ENCODE measurements at regions not wholly inside any gene's neighbourhood (a gene's known extent, or its start where the extent isn't known, plus 50 kb on each side); places are given as distances from the start of the nearest gene placed in this dataset.
A peak's percentile ranks its signal among the peaks of the same experiment; 100 is the strongest.
"Not testable (repeated sequence)": the region's sequence is repeated elsewhere in the genome, so short reads cannot be mapped to it uniquely, and the experiment has no call there.

GRCh38 chr2:231644426-231644825 is 51.8 kb downstream of the TEX44 start:
- DNase-seq (ENCODE audit: low spot score) = no peak

DNA sequence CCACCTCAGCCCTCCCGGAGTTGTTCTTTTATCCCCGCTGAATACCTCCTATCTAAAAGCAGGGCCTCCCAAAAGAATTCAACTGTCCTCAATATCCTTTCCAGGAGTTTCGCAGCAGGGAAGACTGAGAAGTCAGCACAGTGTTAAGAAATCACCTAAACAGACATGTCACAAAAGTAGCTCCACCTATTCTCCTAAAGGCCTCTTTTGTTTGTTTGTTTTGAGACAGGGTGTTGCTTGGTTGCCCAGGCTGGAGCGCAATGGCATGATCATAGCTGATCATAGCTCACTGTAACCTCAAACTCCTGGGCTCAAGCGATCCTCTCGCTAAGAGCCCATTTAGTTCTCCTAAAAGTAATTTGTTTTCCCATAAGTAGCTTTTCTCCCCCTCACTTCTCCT is 53.8 kb downstream of the TEX44 start:
- no peak for DNase-seq (ENCODE audit: low spot score)

DNA sequence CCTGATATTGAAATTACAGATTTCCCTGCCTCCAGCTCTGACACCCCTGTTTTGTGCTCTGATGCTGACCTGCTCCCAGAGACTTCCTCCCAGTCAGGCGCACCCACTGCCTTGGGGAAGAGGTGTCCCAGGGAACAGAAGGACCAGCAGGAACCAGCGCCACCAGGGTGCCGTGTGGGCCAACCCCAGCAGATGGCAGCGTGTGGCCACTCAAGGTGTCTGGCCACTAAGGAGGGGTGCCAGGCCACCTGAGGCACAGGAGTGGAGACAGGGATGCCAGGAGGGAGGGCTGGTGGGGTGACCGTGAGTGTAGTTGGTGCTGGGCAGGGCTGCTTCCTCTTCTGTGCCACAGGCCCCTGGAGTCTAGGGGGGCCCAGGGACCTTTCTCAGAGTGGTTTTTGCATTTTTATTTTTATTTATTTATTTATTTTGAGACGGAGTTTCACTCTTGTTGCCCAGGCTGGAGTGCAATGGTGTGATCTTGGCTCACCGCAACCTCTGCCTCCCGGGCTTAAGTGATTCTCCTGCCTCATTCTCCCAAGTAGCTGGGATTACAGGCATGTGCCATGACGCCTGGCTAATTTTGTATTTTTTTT is 56.0 kb downstream of the TEX44 start:
- peak; percentile 73 for DNase-seq (ENCODE audit: low spot score)

GRCh38 chr2:231651561-231651960 is 56.8 kb upstream of the PTMA start:
- DNase-seq (ENCODE audit: low spot score) = not testable (repeated sequence)

DNA sequence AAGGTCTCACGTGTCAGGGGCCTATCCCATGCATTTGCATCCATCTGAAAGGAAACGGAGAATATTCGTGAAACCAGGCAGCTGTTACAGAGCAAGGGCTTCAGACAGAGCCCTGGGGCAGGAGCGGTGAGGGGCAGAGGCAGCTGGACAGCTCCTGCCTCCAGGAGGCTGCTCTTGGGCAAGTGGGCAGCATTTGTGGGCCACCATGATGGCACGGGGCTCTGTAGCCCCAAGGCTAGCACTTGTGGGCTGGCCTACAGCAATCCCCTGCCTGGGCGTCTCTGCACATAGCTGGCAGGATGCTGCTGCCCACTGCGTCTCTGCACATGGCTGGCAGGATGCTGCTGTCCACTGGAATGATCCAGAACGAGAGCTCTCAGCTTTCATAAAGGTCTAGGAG is 52.8 kb upstream of the PTMA start:
- no peak for DNase-seq (ENCODE audit: low spot score)

DNA sequence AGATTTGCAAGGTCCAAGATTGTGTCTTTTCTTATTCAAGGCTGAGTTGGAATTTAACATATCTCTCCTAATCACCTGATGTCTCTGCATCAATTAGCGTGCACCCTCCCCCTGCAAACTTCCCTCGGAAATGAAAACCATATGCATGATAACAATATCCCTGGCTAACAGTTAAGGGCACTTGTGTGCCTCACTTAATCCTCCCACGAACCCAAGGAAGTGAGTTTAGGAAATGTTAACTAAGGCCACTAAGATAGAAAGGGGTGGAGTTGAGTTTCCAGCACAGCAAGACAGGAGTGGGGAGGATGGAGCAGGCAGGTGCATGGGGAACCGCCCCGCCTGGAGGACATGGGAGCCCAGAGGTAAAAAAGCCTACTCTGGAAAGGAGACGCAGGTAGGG is 52.4 kb upstream of the PTMA start:
- no peak for DNase-seq (ENCODE audit: low spot score)
